Fibroblast of peridontal ligament (primary cell): ENCODE measurements at regions not wholly inside any gene's neighbourhood (a gene's known extent, or its start where the extent isn't known, plus 50 kb on each side); places are given as distances from the start of the nearest gene placed in this dataset.
"Not testable (repeated sequence)": the region's sequence is repeated elsewhere in the genome, so short reads cannot be mapped to it uniquely, and the experiment has no call there.

Source experiments
- DNase-seq: peaks from one replicate; pipeline ENCODE4 v3.0.0-alpha.2; 2010; ENCODE audit errors: extremely low read depth

- DNase-seq: no peak
Observed at GRCh38 chr6:119493980-119494379, 144.4 kb upstream of the MAN1A1 start.

GRCh38 chr6:119491112-119491511 lies 141.6 kb upstream of the MAN1A1 start:
- not testable (repeated sequence) for DNase-seq

GRCh38 chr6:119490050-119490449 lies 140.5 kb upstream of the MAN1A1 start:
- not testable (repeated sequence) for DNase-seq

- peak; percentile 95 for DNase-seq
Observed at GRCh38 chr6:119484598-119484997, 135.0 kb upstream of the MAN1A1 start.

GRCh38 chr6:119483908-119484307 lies 134.3 kb upstream of the MAN1A1 start:
- peak; percentile 8 for DNase-seq

GRCh38 chr6:119482850-119483285 lies 133.3 kb upstream of the MAN1A1 start:
- DNase-seq: no peak

- peak; percentile 64 for DNase-seq
Observed at GRCh38 chr6:119481976-119482375, 132.4 kb upstream of the MAN1A1 start.

GRCh38 chr6:119480961-119481497 lies 131.5 kb upstream of the MAN1A1 start:
- DNase-seq: no peak

GRCh38 chr6:119479860-119480655 lies 130.5 kb upstream of the MAN1A1 start:
- peak; percentile 75 for DNase-seq

GRCh38 chr6:119476554-119476953 lies 127.0 kb upstream of the MAN1A1 start:
- peak; percentile 21 for DNase-seq

- no peak for DNase-seq
Observed at GRCh38 chr6:119476024-119476423, 126.5 kb upstream of the MAN1A1 start.

- DNase-seq: no peak
Observed at GRCh38 chr6:119470893-119471542, 121.5 kb upstream of the MAN1A1 start.

GRCh38 chr6:119467488-119468081 lies 118.0 kb upstream of the MAN1A1 start:
- DNase-seq: peak; percentile 74

GRCh38 chr6:119466226-119466625 lies 116.7 kb upstream of the MAN1A1 start:
- no peak for DNase-seq

GRCh38 chr6:119463081-119463626 lies 113.6 kb upstream of the MAN1A1 start:
- no peak for DNase-seq

GRCh38 chr6:119461187-119461586 lies 111.6 kb upstream of the MAN1A1 start:
- DNase-seq: no peak

GRCh38 chr6:119459207-119459974 lies 109.8 kb upstream of the MAN1A1 start:
- no peak for DNase-seq

GRCh38 chr6:119454714-119455113 lies 105.2 kb upstream of the MAN1A1 start:
- no peak for DNase-seq

- no peak for DNase-seq
Observed at GRCh38 chr6:119453242-119454200, 104.0 kb upstream of the MAN1A1 start.
